SU-DHL-6 (cell line): ENCODE measurements at regions not wholly inside any gene's neighbourhood (a gene's known extent, or its start where the extent isn't known, plus 50 kb on each side); places are given as distances from the start of the nearest gene placed in this dataset.
"Not testable (repeated sequence)": the region's sequence is repeated elsewhere in the genome, so short reads cannot be mapped to it uniquely, and the experiment has no call there.

Experiments used
- H2AFZ ChIP-seq: fragments of 200-600 bp; sonication (generic); 2 replicates; pipeline ENCODE4 v1.6.1; 2014; ENCODE audit warnings: low read depth, mild to moderate bottlenecking, moderate library complexity, mixed read lengths, antibody characterized with exemption, low read length; ENCODE audit not compliant: severe bottlenecking
- H3F3A ChIP-seq: fragments of 200-600 bp; shearing (Covaris generic); 2 replicates; pipeline ENCODE4 v1.6.0; 2016; ENCODE audit warnings: antibody characterized with exemption, mild to moderate bottlenecking; ENCODE audit not compliant: insufficient read depth
- H3K27ac ChIP-seq: fragments of 200-600 bp; sonication (generic); 2 replicates; pipeline ENCODE4 v1.5.1; 2016; ENCODE audit warnings: low read depth, mild to moderate bottlenecking, low read length, moderate library complexity, mixed read lengths
- H3K27me3 ChIP-seq: fragments of 200-600 bp; sonication (generic), shearing (Covaris generic); 2 replicates; pipeline ENCODE4 v1.6.0; 2014; ENCODE audit warnings: mild to moderate bottlenecking, low read length
- H3K36me3 ChIP-seq: fragments of 200-600 bp; sonication (generic); 2 replicates; pipeline ENCODE4 v1.6.1; 2014; ENCODE audit warnings: mild to moderate bottlenecking, low read length, mixed read lengths
- H3K4me2 ChIP-seq: fragments of 300-600, 200-600 bp; shearing (Covaris generic), sonication (generic); 2 replicates; pipeline ENCODE4 v1.6.0; 2014; ENCODE audit warnings: low read length, low read depth, mild to moderate bottlenecking; ENCODE audit not compliant: poor library complexity, severe bottlenecking
- H3K4me3 ChIP-seq: fragments of 200-600 bp; sonication (generic); 2 replicates; pipeline ENCODE4 v1.5.1; 2014; ENCODE audit warnings: antibody characterized with exemption, low read length, mild to moderate bottlenecking, mixed read lengths; ENCODE audit not compliant: insufficient read depth, poor library complexity, severe bottlenecking
- H3K79me2 ChIP-seq: fragments of 200-600 bp; sonication (generic); 2 replicates; pipeline ENCODE4 v1.6.1; 2014; ENCODE audit warnings: mild to moderate bottlenecking, low read length, moderate library complexity; ENCODE audit not compliant: insufficient read depth
- H3K9ac ChIP-seq: fragments of 200-600 bp; sonication (generic); 2 replicates; pipeline ENCODE4 v1.7.0; 2014; ENCODE audit warnings: mild to moderate bottlenecking, low read length
- H3K9me2 ChIP-seq: fragments of 200-600 bp; sonication (generic); replicated peaks from 2 replicates; pipeline ENCODE4 v1.6.1; 2014; ENCODE audit warnings: low read length; ENCODE audit not compliant: insufficient read depth
- H3K9me3 ChIP-seq: fragments of 200-600 bp; sonication (generic); 2 replicates; pipeline ENCODE4 v1.6.1; 2014; ENCODE audit warnings: low read length, mixed read lengths; ENCODE audit not compliant: insufficient read depth
- H4K20me1 ChIP-seq: fragments of 200-600 bp; sonication (generic); 2 replicates; pipeline ENCODE4 v1.6.1; 2014; ENCODE audit warnings: low read depth, mild to moderate bottlenecking, antibody characterized with exemption, low read length, moderate library complexity, mixed read lengths
- EZH2phosphoT487 ChIP-seq: fragments of 200-600 bp; sonication (generic), shearing (Covaris generic); conservative IDR thresholded peaks from 2 replicates; pipeline ENCODE4 v1.6.1; 2018; ENCODE audit warnings: mild to moderate bottlenecking, antibody characterized with exemption, low read length, moderate library complexity, mixed read lengths
- TF ChIP-seq, protein P1 (sequence below): fragments of 200-600 bp; sonication (generic); IDR thresholded peaks from one replicate; pipeline ENCODE4 v1.5.1; 2017; ENCODE audit warnings: antibody characterized with exemption, mild to moderate bottlenecking, low read length, moderate library complexity; ENCODE audit not compliant: insufficient read depth, poor library complexity, severe bottlenecking

DNA sequence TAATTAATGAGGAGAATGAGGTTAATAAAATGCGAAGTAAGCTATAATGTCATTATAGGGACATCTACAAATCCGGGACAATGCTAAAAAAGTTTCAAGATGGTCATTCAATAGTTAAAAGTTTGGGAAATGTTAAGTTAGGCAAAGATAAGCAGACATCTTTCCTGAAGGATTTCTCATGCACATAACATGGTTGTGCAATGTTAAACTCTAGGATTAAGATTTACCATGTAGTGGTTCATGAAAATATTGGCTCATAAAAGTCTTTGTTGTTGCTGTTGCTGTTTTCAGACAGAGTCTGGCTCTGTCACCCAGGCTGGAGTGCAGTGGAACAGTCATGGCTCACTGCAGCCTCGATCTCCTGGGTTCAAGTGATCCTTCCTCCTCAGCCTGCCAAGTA is 751.5 kb upstream of the CCDC179 start:
- Histone ChIP-seq H3K4me2 (no peak overlapping the region), H3K27ac (no peak overlapping the region), H3K9me3 (no peaks in the 10 kb centered on the region), H3K27me3 (no peaks in the 10 kb centered on the region), H3K36me3 (no peaks in the 10 kb centered on the region), H4K20me1 (no peaks in the 10 kb centered on the region), H3K79me2 (no peaks in the 10 kb centered on the region), H3K9me2 (no peaks in the 10 kb centered on the region), H3F3A (no peaks in the 10 kb centered on the region), H3K9ac (no peak overlapping the region), H2AFZ (no peak overlapping the region), H3K4me3 (no peak overlapping the region)
- no peak for TF ChIP-seq EZH2phosphoT487
- TF ChIP-seq, protein P1, sequence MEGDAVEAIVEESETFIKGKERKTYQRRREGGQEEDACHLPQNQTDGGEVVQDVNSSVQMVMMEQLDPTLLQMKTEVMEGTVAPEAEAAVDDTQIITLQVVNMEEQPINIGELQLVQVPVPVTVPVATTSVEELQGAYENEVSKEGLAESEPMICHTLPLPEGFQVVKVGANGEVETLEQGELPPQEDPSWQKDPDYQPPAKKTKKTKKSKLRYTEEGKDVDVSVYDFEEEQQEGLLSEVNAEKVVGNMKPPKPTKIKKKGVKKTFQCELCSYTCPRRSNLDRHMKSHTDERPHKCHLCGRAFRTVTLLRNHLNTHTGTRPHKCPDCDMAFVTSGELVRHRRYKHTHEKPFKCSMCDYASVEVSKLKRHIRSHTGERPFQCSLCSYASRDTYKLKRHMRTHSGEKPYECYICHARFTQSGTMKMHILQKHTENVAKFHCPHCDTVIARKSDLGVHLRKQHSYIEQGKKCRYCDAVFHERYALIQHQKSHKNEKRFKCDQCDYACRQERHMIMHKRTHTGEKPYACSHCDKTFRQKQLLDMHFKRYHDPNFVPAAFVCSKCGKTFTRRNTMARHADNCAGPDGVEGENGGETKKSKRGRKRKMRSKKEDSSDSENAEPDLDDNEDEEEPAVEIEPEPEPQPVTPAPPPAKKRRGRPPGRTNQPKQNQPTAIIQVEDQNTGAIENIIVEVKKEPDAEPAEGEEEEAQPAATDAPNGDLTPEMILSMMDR = no peak

DNA sequence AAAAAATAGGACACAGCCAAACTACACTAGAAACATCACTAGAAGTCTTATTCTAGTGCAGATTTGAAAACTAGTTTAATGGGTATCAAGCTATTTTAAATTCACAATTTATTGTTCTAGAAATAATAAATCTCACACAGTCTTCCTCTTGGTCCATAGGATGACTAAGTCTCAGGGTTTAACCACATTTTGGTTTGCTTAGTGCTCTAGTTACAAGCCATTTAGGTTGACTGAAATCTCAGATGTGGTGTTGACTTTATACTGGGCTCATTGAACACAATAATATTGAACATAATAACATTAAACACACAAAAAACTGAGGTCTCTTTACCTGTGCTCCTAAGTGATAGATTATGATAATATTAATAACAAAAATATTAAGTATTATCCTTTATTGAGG is 760.3 kb upstream of the CCDC179 start:
- no peaks in the 10 kb centered on the region for H3K36me3 ChIP-seq

DNA sequence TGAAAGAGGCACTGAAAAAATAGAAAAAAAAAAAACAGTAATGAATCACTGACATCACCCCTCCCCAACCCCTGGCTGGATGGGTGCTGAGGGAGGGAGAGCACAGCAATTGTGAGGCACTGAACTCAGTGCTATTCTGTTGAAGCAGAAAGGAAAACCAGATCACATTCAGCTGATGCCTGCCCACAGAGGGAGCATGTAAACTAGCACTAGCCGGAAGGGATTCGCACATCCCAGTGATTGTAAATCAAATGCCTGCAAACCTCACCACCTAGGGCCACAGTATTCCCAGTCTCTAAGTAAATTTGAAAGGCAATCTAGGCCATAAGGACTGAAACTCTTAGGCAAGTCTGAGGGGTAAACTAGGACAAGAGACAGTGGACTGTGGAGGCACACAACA is 772.0 kb upstream of the CCDC179 start:
- no peak overlapping the region for H3K4me2 ChIP-seq
- H3K9me3 ChIP-seq = no peaks in the 10 kb centered on the region
- TF ChIP-seq, protein P1 = no peak
- TF ChIP-seq EZH2phosphoT487 = no peak
- no peaks in the 10 kb centered on the region for H3F3A ChIP-seq
- H3K27me3 ChIP-seq = no peaks in the 10 kb centered on the region
- no peaks in the 10 kb centered on the region for H3K36me3 ChIP-seq
- no peak overlapping the region for H3K9ac ChIP-seq
- no peak overlapping the region for H3K27ac ChIP-seq
- H3K9me2 ChIP-seq = no peaks in the 10 kb centered on the region
- no peak overlapping the region for H3K4me3 ChIP-seq
- no peaks in the 10 kb centered on the region for H3K79me2 ChIP-seq
- H4K20me1 ChIP-seq = no peaks in the 10 kb centered on the region
- H2AFZ ChIP-seq = no peak overlapping the region

More for the DNA sequence above, 760.3 kb upstream of the CCDC179 start:
- Histone ChIP-seq H3K9me3 (no peaks in the 10 kb centered on the region), H3K79me2 (no peaks in the 10 kb centered on the region), H2AFZ (no peak overlapping the region), H3K9ac (no peak overlapping the region), H3F3A (no peaks in the 10 kb centered on the region), H3K4me3 (no peak overlapping the region), H3K4me2 (no peak overlapping the region), H3K27ac (no peak overlapping the region), H3K9me2 (no peaks in the 10 kb centered on the region), H3K27me3 (no peaks in the 10 kb centered on the region), H4K20me1 (no peaks in the 10 kb centered on the region)
- no peak for TF ChIP-seq EZH2phosphoT487
- TF ChIP-seq, protein P1 = no peak

DNA sequence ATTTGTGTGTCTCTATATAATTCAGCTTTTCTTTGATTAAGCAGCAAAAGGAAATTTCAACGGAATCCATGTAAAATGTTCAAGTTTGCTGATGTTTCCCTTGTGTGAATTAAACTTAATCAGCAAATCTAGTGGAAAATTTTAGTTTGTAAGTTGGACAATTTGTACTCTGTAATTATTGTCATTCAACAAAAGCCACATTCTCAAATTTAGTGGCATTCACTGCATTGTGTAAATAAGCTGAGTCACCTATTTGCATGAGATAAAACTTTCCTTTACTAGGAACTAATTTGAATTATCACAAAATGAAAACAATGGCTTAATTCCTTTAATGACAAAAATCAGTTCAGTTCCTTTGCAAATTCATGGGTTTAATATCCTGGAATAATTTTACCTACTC is 784.2 kb upstream of the CCDC179 start:
- H3K27me3 ChIP-seq = no peaks in the 10 kb centered on the region
- H3K27ac ChIP-seq = no peak overlapping the region
- no peak overlapping the region for H3K9ac ChIP-seq
- H3K4me3 ChIP-seq = no peak overlapping the region
- H2AFZ ChIP-seq = no peak overlapping the region
- no peaks in the 10 kb centered on the region for H3K9me2 ChIP-seq
- no peaks in the 10 kb centered on the region for H3K9me3 ChIP-seq
- H3K79me2 ChIP-seq = no peaks in the 10 kb centered on the region
- H3K36me3 ChIP-seq = no peaks in the 10 kb centered on the region; the same call in 1 of the 2 replicates
- no peaks in the 10 kb centered on the region for H3F3A ChIP-seq
- TF ChIP-seq, protein P1 = no peak
- no peak for TF ChIP-seq EZH2phosphoT487
- no peak overlapping the region for H3K4me2 ChIP-seq
- no peaks in the 10 kb centered on the region for H4K20me1 ChIP-seq

DNA sequence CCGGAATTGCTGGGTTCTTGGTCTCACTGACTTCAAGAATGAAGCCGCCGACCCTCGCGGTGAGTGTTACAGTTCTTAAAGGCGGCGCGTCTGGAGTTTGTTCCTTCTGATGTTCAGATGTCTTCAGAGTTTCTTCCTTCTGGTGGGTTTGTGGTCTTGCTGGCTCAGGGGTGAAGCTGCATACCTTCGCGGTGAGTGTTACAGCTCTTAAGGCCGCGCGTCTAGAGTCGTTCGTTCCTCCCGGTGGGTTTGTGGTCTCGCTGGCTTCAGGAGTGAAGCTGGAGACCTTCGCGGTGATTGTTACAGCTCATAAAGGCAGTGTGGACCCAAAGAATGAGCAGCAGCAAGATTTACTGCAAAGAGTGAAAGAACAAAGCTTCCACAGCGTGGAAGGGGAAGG is 792.1 kb upstream of the CCDC179 start:
- not testable (repeated sequence) for H3K36me3 ChIP-seq, H3K4me2 ChIP-seq, H3K9me2 ChIP-seq, H3F3A ChIP-seq, H4K20me1 ChIP-seq, H3K9ac ChIP-seq, H2AFZ ChIP-seq, H3K79me2 ChIP-seq, H3K9me3 ChIP-seq, H3K27ac ChIP-seq, H3K27me3 ChIP-seq, H3K4me3 ChIP-seq
